Subcutaneous abdominal adipose tissue (tissue), 5 donors: ENCODE measurements at regions not wholly inside any gene's neighbourhood (a gene's known extent, or its start where the extent isn't known, plus 50 kb on each side); places are given as distances from the start of the nearest gene placed in this dataset.

ENCODE experiments used
- H3K27ac ChIP-seq: one replicate; pipeline ENCODE4 v1.7.0; 2013; ENCODE audit warnings: low read depth, mild to moderate bottlenecking, inconsistent platforms, low read length, moderate library complexity
- H3K27me3 ChIP-seq, 5 donors: one replicate each; pipeline ENCODE4 v1.7.0; 2013; ENCODE audit warnings: low read length in 5 of 5, inconsistent platforms in 1 of 5; ENCODE audit not compliant: control insufficient read depth in 5 of 5, insufficient read depth in 4 of 5
- H3K36me3 ChIP-seq, 5 donors: one replicate each; pipeline ENCODE4 v1.7.0; 2013; ENCODE audit warnings: low read length in 5 of 5; ENCODE audit not compliant: control insufficient read depth in 5 of 5, insufficient read depth in 5 of 5
- H3K4me1 ChIP-seq, 5 donors: one replicate each; pipeline ENCODE4 v1.7.0; 2013; ENCODE audit warnings: low read length in 5 of 5, mild to moderate bottlenecking in 3 of 5, moderate library complexity in 1 of 5; ENCODE audit not compliant: control insufficient read depth in 5 of 5, insufficient read depth in 5 of 5
- H3K4me3 ChIP-seq, 5 donors: one replicate each; pipeline ENCODE4 v1.7.0; 2013; ENCODE audit warnings: low read length in 5 of 5, low read depth in 1 of 5
- H3K9ac ChIP-seq, 5 donors: one replicate each; pipeline ENCODE4 v1.7.0; 2013; ENCODE audit warnings: low read length in 5 of 5, mild to moderate bottlenecking in 4 of 5, moderate library complexity in 3 of 5
- H3K9me3 ChIP-seq, 5 donors: one replicate each; pipeline ENCODE4 v1.7.0; 2013; ENCODE audit warnings: low read length in 5 of 5; ENCODE audit not compliant: control insufficient read depth in 5 of 5
- donor health status: healthy.
- donor health status: healthy.
- donor health status: healthy.
- donor health status: healthy.
- donor health status: healthy.

GRCh38 chr9:73219985-73220626, 68.4 kb downstream of the ANXA1 start:
- Histone ChIP-seq H3K4me1 (peaks cover 0 to 17% (median 4%) of the 10 kb centered on the region in 5 donors), H3K27me3 (peaks cover 0 to 2% (median 0%) of the 10 kb centered on the region in 5 donors), H3K9ac (no peak overlapping the region), H3K27ac (no peak overlapping the region), H3K36me3 (no peaks in the 10 kb centered on the region), H3K9me3 (no peaks in the 10 kb centered on the region), H3K4me3 (no peak overlapping the region)

- Histone ChIP-seq H3K27me3 (peaks cover 0 to 2% (median 0%) of the 10 kb centered on the region in 5 donors), H3K4me3 (no peak overlapping the region), H3K9ac (no peak overlapping the region), H3K4me1 (peaks cover 0 to 14% (median 4%) of the 10 kb centered on the region in 5 donors), H3K27ac (no peak overlapping the region), H3K9me3 (no peaks in the 10 kb centered on the region), H3K36me3 (no peaks in the 10 kb centered on the region)
Measured at GRCh38 chr9:73223594-73223993, 71.9 kb downstream of the ANXA1 start.

- H3K4me1 ChIP-seq, result peaks cover 0 to 5% (median 0%) of the 10 kb centered on the region in 5 donors
- no peak overlapping the region for H3K9ac ChIP-seq
- H3K4me3 ChIP-seq, result no peak overlapping the region
- no peaks in the 10 kb centered on the region for H3K27me3 ChIP-seq
- H3K27ac ChIP-seq, result no peak overlapping the region
- H3K9me3 ChIP-seq, result no peaks in the 10 kb centered on the region
- no peaks in the 10 kb centered on the region for H3K36me3 ChIP-seq
Measured at GRCh38 chr9:73229543-73229942, 77.9 kb downstream of the ANXA1 start.

GRCh38 chr9:73230251-73230650, 78.6 kb downstream of the ANXA1 start:
- H3K4me3 ChIP-seq, result no peak overlapping the region
- H3K9me3 ChIP-seq, result no peaks in the 10 kb centered on the region
- peaks cover 0 to 5% (median 0%) of the 10 kb centered on the region in 5 donors for H3K4me1 ChIP-seq
- H3K9ac ChIP-seq, result no peak overlapping the region
- H3K27ac ChIP-seq, result no peak overlapping the region
- H3K36me3 ChIP-seq, result no peaks in the 10 kb centered on the region
- no peaks in the 10 kb centered on the region for H3K27me3 ChIP-seq

- Histone ChIP-seq H3K9me3 (no peaks in the 10 kb centered on the region), H3K4me1 (peaks cover 0 to 5% (median 0%) of the 10 kb centered on the region in 5 donors), H3K36me3 (no peaks in the 10 kb centered on the region), H3K27ac (no peak overlapping the region), H3K4me3 (no peak overlapping the region), H3K27me3 (no peaks in the 10 kb centered on the region), H3K9ac (no peak overlapping the region)
Measured at GRCh38 chr9:73231203-73231602, 79.5 kb downstream of the ANXA1 start.

GRCh38 chr9:73233359-73234007, 81.8 kb downstream of the ANXA1 start:
- no peaks in the 10 kb centered on the region for H3K27me3 ChIP-seq
- no peaks in the 10 kb centered on the region for H3K36me3 ChIP-seq
- no peak overlapping the region for H3K4me3 ChIP-seq
- H3K9me3 ChIP-seq, result no peaks in the 10 kb centered on the region
- H3K4me1 ChIP-seq, result peaks cover 0 to 5% (median 0%) of the 10 kb centered on the region in 5 donors
- H3K9ac ChIP-seq, result no peak overlapping the region
- H3K27ac ChIP-seq, result no peak overlapping the region

- Histone ChIP-seq H3K27me3 (no peaks in the 10 kb centered on the region), H3K4me3 (no peak overlapping the region), H3K27ac (no peak overlapping the region), H3K9ac (no peak overlapping the region), H3K9me3 (no peaks in the 10 kb centered on the region), H3K4me1 (peaks cover 0 to 5% (median 0%) of the 10 kb centered on the region in 5 donors), H3K36me3 (no peaks in the 10 kb centered on the region)
Measured at GRCh38 chr9:73234008-73234360, 82.3 kb downstream of the ANXA1 start.

- no peaks in the 10 kb centered on the region for H3K9me3 ChIP-seq
- H3K4me3 ChIP-seq, result no peak overlapping the region
- H3K9ac ChIP-seq, result no peak overlapping the region
- H3K27ac ChIP-seq, result no peak overlapping the region
- H3K27me3 ChIP-seq, result no peaks in the 10 kb centered on the region
- peaks cover 0 to 5% (median 0%) of the 10 kb centered on the region in 5 donors for H3K4me1 ChIP-seq
- H3K36me3 ChIP-seq, result no peaks in the 10 kb centered on the region
Measured at GRCh38 chr9:73237140-73237539, 85.5 kb downstream of the ANXA1 start.

GRCh38 chr9:73239570-73240265, 88.1 kb downstream of the ANXA1 start:
- Histone ChIP-seq H3K27me3 (no peaks in the 10 kb centered on the region), H3K9ac (no peak overlapping the region), H3K4me3 (no peak overlapping the region), H3K4me1 (no peaks in the 10 kb centered on the region), H3K27ac (no peak overlapping the region), H3K9me3 (no peaks in the 10 kb centered on the region), H3K36me3 (no peaks in the 10 kb centered on the region)

- H3K9me3 ChIP-seq, result no peaks in the 10 kb centered on the region
- no peaks in the 10 kb centered on the region for H3K4me1 ChIP-seq
- H3K36me3 ChIP-seq, result no peaks in the 10 kb centered on the region
- H3K4me3 ChIP-seq, result no peak overlapping the region
- H3K27ac ChIP-seq, result no peak overlapping the region
- H3K9ac ChIP-seq, result no peak overlapping the region
- no peaks in the 10 kb centered on the region for H3K27me3 ChIP-seq
Measured at GRCh38 chr9:73243078-73243477, 91.4 kb downstream of the ANXA1 start.
